MM.1S (cell line): ENCODE measurements at regions not wholly inside any gene's neighbourhood (a gene's known extent, or its start where the extent isn't known, plus 50 kb on each side); places are given as distances from the start of the nearest gene placed in this dataset.

Experiments used
- DNase-seq: peaks from one replicate; pipeline ENCODE4 v3.0.0-alpha.2; 2015
- H2AFZ ChIP-seq: fragments of 300-600 bp; sonication (generic); 2 replicates; pipeline ENCODE4 v1.6.0; 2016; ENCODE audit warnings: antibody characterized with exemption, low read length
- H3F3A ChIP-seq: fragments of 300-600 bp; sonication (generic); 2 replicates; pipeline ENCODE4 v1.6.1; 2016; ENCODE audit warnings: mild to moderate bottlenecking, antibody characterized with exemption, low read length, moderate library complexity, mixed read lengths; ENCODE audit not compliant: insufficient read depth
- H3K27ac ChIP-seq: fragments of 300-600 bp; sonication (generic); 2 replicates; pipeline ENCODE4 v1.5.1; 2016; ENCODE audit warnings: mild to moderate bottlenecking, low read length
- H3K27me3 ChIP-seq: fragments of 300-600 bp; sonication (generic); replicated peaks from 2 replicates; pipeline ENCODE4 v1.6.0; 2016; ENCODE audit warnings: low read length; ENCODE audit not compliant: insufficient read depth
- H3K36me3 ChIP-seq: fragments of 300-600 bp; sonication (generic); replicated peaks from 2 replicates; pipeline ENCODE4 v1.6.1; 2016; ENCODE audit warnings: mild to moderate bottlenecking, low read length, mixed read lengths; ENCODE audit not compliant: insufficient read depth
- H3K4me1 ChIP-seq: fragments of 300-600 bp; sonication (generic); 2 replicates; pipeline ENCODE4 v1.6.1; 2016; ENCODE audit warnings: low read length, mixed read lengths
- H3K4me2 ChIP-seq: fragments of 300-600 bp; sonication (generic); 2 replicates; pipeline ENCODE4 v1.6.0; 2016; ENCODE audit warnings: low read depth, low read length
- H3K4me3 ChIP-seq: fragments of 300-600 bp; sonication (generic); 2 replicates; pipeline ENCODE4 v1.5.1; 2016; ENCODE audit warnings: low read length, mixed read lengths
- H3K79me2 ChIP-seq: fragments of 300-600 bp; sonication (generic); 2 replicates; pipeline ENCODE4 v1.6.1; 2016; ENCODE audit warnings: mixed run types, low read length, mixed read lengths
- H3K9ac ChIP-seq: fragments of 300-600 bp; sonication (generic); 2 replicates; pipeline ENCODE4 v1.6.1; 2016; ENCODE audit warnings: low read length, mixed read lengths
- H3K9me2 ChIP-seq: fragments of 300-600 bp; sonication (generic); replicated peaks from 2 replicates; pipeline ENCODE4 v1.6.1; 2016; ENCODE audit warnings: mild to moderate bottlenecking, low read length, mixed read lengths; ENCODE audit not compliant: insufficient read depth
- H3K9me3 ChIP-seq: fragments of 300-600 bp; sonication (generic); replicated peaks from 2 replicates; pipeline ENCODE4 v1.6.1; 2016; ENCODE audit warnings: mild to moderate bottlenecking, low read length, mixed read lengths; ENCODE audit not compliant: insufficient read depth
- H4K20me1 ChIP-seq: fragments of 300-600 bp; sonication (generic); 2 replicates; pipeline ENCODE4 v1.6.1; 2016; ENCODE audit warnings: mild to moderate bottlenecking, low read length, moderate library complexity, mixed read lengths; ENCODE audit not compliant: insufficient read depth
- CTCF ChIP-seq: fragments of 300-600 bp; sonication (generic); IDR thresholded peaks from 2 replicates; pipeline ENCODE4 v1.5.1; 2016; ENCODE audit warnings: antibody characterized with exemption, low read length, mixed read lengths
- EZH2 ChIP-seq: fragments of 300-600 bp; sonication (generic); optimal IDR thresholded peaks from 2 replicates; pipeline ENCODE3; 2017; ENCODE audit warnings: low read depth, mild to moderate bottlenecking, antibody characterized with exemption, low read length, mixed read lengths
- EZH2phosphoT487 ChIP-seq: fragments of 300-600 bp; sonication (generic); IDR thresholded peaks from 2 replicates; pipeline ENCODE4 v1.6.1; 2018; ENCODE audit warnings: antibody characterized with exemption, low read length

- H3K27me3 ChIP-seq, result no peaks in the 10 kb centered on the region
- DNase-seq, result peak; percentile 61
- no peak overlapping the region for H3K4me2 ChIP-seq
- TF ChIP-seq EZH2phosphoT487, result no peak
- peak; percentile 91 for TF ChIP-seq CTCF
- no peak for TF ChIP-seq EZH2
- H2AFZ ChIP-seq, result no peak overlapping the region
- no peak overlapping the region for H3K4me3 ChIP-seq
- H3K9ac ChIP-seq, result no peak overlapping the region
- no peaks in the 10 kb centered on the region for H3K36me3 ChIP-seq
- H3K9me2 ChIP-seq, result no peaks in the 10 kb centered on the region
- no peaks in the 10 kb centered on the region for H3K4me1 ChIP-seq
- no peaks in the 10 kb centered on the region for H4K20me1 ChIP-seq
- no peak overlapping the region for H3K27ac ChIP-seq
- no peaks in the 10 kb centered on the region for H3K79me2 ChIP-seq
- H3F3A ChIP-seq, result no peaks in the 10 kb centered on the region
- H3K9me3 ChIP-seq, result no peaks in the 10 kb centered on the region
Measured at GRCh38 chr2:105545730-105546627, 147.1 kb upstream of the FHL2 start.

- H4K20me1 ChIP-seq, result no peaks in the 10 kb centered on the region
- H3F3A ChIP-seq, result no peaks in the 10 kb centered on the region
- TF ChIP-seq EZH2phosphoT487 (no peak), EZH2 (no peak), CTCF (no peak)
- no peaks in the 10 kb centered on the region for H3K9me2 ChIP-seq
- no peak overlapping the region for H2AFZ ChIP-seq
- no peak overlapping the region for H3K9ac ChIP-seq
- no peaks in the 10 kb centered on the region for H3K79me2 ChIP-seq
- H3K27ac ChIP-seq, result no peak overlapping the region
- H3K9me3 ChIP-seq, result no peaks in the 10 kb centered on the region
- H3K4me3 ChIP-seq, result no peak overlapping the region
- H3K4me2 ChIP-seq, result no peak overlapping the region
- DNase-seq, result no peak
- H3K36me3 ChIP-seq, result no peaks in the 10 kb centered on the region
- H3K4me1 ChIP-seq, result no peaks in the 10 kb centered on the region
- no peaks in the 10 kb centered on the region for H3K27me3 ChIP-seq
Measured at GRCh38 chr2:105544591-105545377, 145.9 kb upstream of the FHL2 start.

- TF ChIP-seq EZH2 (no peak), EZH2phosphoT487 (no peak), CTCF (no peak)
- DNase-seq, result no peak
- H3K9me2 ChIP-seq, result no peaks in the 10 kb centered on the region
- no peaks in the 10 kb centered on the region for H3K4me1 ChIP-seq
- no peak overlapping the region for H3K27ac ChIP-seq
- H2AFZ ChIP-seq, result no peak overlapping the region
- no peaks in the 10 kb centered on the region for H3K79me2 ChIP-seq
- H3K9me3 ChIP-seq, result no peaks in the 10 kb centered on the region
- H3K27me3 ChIP-seq, result no peaks in the 10 kb centered on the region
- H3K9ac ChIP-seq, result no peak overlapping the region
- no peaks in the 10 kb centered on the region for H4K20me1 ChIP-seq
- no peaks in the 10 kb centered on the region for H3K36me3 ChIP-seq
- H3K4me3 ChIP-seq, result no peak overlapping the region
- no peak overlapping the region for H3K4me2 ChIP-seq
- no peaks in the 10 kb centered on the region for H3F3A ChIP-seq
Measured at GRCh38 chr2:105541189-105542050, 142.6 kb upstream of the FHL2 start.
